COLO668 (cell line): ENCODE measurements at regions not wholly inside any gene's neighbourhood (a gene's known extent, or its start where the extent isn't known, plus 50 kb on each side); places are given as distances from the start of the nearest gene placed in this dataset.
A peak's percentile ranks its signal among the peaks of the same experiment; 100 is the strongest.

Experiments
- DNase-seq: peaks from one replicate; lab custom pipeline; 2025; ENCODE audit not compliant: unreplicated experiment; lab: John Stamatoyannopoulos, UW

DNA sequence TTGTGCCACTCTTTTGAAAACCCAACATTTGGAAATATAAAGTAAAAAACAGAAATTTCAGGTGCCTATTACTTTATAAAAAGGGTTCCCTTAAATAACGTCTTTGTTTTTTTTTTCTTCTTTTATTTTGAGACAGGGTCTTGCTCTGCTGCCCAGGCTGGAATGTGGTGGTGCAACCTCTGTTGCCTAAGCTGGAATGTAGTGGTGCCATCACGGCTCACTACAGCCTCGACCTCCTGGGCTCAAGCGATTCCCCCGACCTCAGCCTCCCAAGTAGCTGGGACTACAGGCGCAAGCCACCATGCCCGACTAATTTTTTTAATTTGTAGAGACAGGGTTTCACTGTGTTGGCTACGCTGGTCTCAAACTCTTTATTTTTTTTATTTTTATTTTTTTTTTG is 110.2 kb upstream of the HNRNPU start:
- no peak for DNase-seq

GRCh38 chr1:244974106-244974505 is 109.8 kb upstream of the HNRNPU start:
- no peak for DNase-seq

DNA sequence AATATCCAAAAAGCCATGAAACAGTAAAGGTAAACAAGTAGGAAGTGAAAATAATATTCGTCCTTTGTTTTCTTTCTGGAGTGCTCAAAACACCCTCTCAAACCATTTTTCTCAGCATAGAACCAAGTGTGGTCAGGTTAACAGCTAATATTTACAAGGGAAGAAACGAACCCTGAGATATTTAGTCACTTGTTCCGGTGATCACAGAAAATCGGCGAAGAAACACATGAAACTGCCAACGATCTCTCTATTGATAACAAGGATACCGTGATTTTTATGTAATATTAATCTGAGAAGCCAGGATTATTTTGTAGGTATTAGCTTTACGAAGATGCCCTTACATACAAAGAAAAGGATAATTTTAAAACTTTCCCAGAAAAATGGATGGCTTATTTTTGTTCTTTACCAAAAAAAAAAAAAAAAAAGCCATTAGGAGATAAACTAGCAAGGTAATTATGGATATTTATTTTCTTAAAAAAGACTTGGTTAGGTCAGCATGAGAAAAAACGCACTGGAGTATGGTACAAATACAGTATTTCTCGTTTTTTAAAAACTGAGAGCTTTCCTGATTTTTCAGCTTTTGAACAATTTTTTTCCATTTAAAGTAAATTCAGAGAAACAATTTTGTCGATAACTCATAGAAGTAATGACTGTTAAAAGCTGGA is 107.3 kb upstream of the HNRNPU start:
- DNase-seq: no peak

- DNase-seq: peak; percentile 96
Measured at GRCh38 chr1:244970744-244971551, 106.6 kb upstream of the HNRNPU start.

GRCh38 chr1:244970236-244970743 is 105.9 kb upstream of the HNRNPU start:
- peak; percentile 90 for DNase-seq

- peak; percentile 83 for DNase-seq
Measured at GRCh38 chr1:244969355-244970235, 105.3 kb upstream of the HNRNPU start.

DNA sequence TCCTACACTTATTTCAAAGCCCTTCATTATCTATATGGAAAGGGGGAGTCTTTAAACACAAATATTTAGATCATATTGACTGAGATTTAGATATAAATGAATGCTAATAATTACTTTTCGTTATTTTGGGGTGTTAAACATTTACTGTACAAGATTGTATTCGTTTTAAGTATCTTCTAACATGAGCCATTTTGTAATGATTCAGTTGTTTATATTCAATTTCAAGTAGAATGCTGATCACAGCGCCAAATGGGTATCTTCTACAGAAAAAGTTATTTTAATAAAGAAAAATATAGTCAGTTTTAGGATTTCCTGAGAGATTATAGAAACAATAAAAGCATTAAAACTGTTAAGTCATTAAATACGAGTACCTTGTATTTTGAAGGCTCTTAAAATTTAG is 104.5 kb upstream of the HNRNPU start:
- DNase-seq: no peak

- DNase-seq: no peak
Measured at GRCh38 chr1:244968471-244968871, 104.1 kb upstream of the HNRNPU start.

GRCh38 chr1:244967159-244967558 is 102.8 kb upstream of the HNRNPU start:
- no peak for DNase-seq

DNA sequence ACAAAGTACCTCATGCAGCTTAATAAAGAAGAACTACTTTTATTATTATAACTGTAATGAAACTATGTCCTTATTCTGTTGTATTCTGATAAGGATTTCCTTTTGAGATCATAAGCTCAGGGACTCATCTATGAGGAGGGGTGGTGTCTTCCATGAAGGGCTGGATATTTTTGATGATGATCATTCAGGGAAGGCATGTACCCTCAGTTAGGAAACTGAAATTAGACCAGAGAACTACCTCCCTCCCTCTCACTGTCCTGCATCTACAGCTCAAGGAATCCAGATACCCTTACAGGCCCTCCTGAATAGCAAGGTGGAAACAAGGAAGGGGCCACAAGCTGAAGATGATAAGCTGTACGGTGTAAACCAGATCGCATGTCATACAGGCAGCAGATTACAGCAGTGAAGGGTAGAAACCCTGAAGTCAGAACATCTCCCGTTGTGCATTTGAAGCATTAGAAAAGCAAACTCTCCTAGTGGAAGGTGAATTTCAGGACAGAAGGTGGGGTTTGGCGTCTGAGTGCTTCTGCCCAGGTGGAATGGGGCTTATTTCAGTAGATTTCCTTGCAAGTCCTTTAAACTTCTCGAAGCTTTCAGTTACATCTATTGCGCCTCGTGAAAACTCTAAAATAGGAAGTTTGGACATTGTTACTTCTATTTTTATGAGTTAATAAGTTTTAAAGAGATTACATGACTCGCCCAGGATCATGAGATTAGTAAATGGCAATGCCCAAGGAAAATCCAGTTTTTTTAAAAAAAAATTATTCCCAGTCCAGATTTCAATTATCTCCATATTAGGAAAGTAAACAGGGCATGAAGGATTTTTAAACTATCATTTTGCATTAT is 101.1 kb upstream of the HNRNPU start:
- DNase-seq: no peak

- DNase-seq: no peak
Measured at GRCh38 chr1:244964112-244964971, 100.0 kb upstream of the HNRNPU start.

- no peak for DNase-seq
Measured at GRCh38 chr1:244963231-244963826, 99.0 kb upstream of the HNRNPU start.

- no peak for DNase-seq
Measured at GRCh38 chr1:244962130-244962529, 97.8 kb upstream of the HNRNPU start.

- DNase-seq: no peak
Measured at GRCh38 chr1:244960904-244961303, 96.6 kb upstream of the HNRNPU start.

DNA sequence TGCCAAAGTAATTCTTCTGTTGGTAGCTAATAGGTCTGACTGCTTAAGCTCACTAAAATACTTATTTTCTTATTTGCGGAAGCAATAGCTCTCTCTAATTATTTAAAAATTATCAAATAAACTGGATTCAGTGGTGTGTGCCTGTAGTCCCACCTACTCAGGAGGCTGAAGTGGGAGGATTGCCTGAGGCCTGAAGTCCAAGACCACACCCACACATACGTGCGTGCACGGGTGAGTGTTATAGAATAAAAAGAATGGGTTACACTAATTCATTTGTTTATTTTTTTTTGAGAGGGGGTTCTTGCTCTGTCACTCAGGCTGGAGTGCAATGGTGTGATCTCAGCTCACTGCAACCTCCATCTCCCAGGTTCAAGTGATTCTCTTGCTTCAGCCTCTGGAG is 94.2 kb upstream of the HNRNPU start:
- DNase-seq: no peak

GRCh38 chr1:244957525-244957924 is 93.2 kb upstream of the HNRNPU start:
- no peak for DNase-seq

- no peak for DNase-seq
Measured at GRCh38 chr1:244957122-244957521, 92.8 kb upstream of the HNRNPU start.

DNA sequence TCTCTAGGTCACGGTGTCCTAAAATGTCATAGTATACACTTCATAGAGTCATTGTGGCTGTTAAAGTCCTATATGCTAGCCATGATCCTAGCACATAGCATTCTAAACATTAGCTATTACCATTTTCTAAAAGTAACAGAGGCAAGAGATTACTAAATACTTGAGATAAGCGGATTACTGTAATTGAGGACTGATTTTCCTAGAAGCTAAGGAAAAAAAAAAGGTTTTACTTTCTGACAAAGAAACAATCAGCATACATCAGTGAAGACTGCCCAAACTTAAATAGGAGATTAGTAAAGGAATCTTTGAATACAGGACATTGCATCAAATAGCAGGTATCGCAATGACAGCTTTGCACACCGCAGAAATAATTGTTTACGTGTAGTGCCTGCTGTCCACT is 91.3 kb upstream of the HNRNPU start:
- DNase-seq: no peak

- no peak for DNase-seq
Measured at GRCh38 chr1:244954359-244954758, 90.0 kb upstream of the HNRNPU start.
